Gastroesophageal sphincter (tissue), 4 donors: ENCODE measurements at regions not wholly inside any gene's neighbourhood (a gene's known extent, or its start where the extent isn't known, plus 50 kb on each side); places are given as distances from the start of the nearest gene placed in this dataset.

ENCODE experiments used
- ATAC-seq: fragments of 150-250 bp; one replicate; pipeline ENCODE4 v1.9.1; 2016; ENCODE audit warnings: mild to moderate bottlenecking, moderate library complexity
- H3K27ac ChIP-seq, 4 donors: fragments of 200-600 bp; sonication (generic) in 3 of 4; 1 replicate in 3 of 4; 2 replicates in 1 of 4; pipeline ENCODE4 v1.5.1; 2016 to 2019
- H3K27me3 ChIP-seq: fragments of 200-600 bp; sonication (generic); one replicate; pipeline ENCODE4 v1.5.1; 2019
- H3K36me3 ChIP-seq, 2 donors: fragments of 200-600 bp; sonication (generic); one replicate each; pipeline ENCODE4 v1.5.1; 2019; ENCODE audit warnings: control low read depth in 1 of 2
- H3K4me1 ChIP-seq, 3 donors: fragments of 200-600 bp; sonication (generic); 1 replicate in 2 of 3; 2 replicates in 1 of 3; pipeline ENCODE4 v1.5.1; 2016 to 2019; ENCODE audit warnings: control low read depth in 2 of 3
- H3K4me3 ChIP-seq, 2 donors: fragments of 200-600 bp; sonication (generic); one replicate each; pipeline ENCODE4 v1.5.1; 2019; ENCODE audit warnings: mild to moderate bottlenecking in 1 of 2, moderate library complexity in 1 of 2
- H3K9me3 ChIP-seq, 3 donors: fragments of 200-600 bp; sonication (generic); one replicate each; pipeline ENCODE4 v1.5.1; 2017 to 2019; ENCODE audit warnings: control low read depth in 2 of 3
- CTCF ChIP-seq, 4 experiments: fragments of 200-600 bp in 2 of 4; fragments of 450-650 bp in 2 of 4; sonication (generic) in 1 of 4; IDR thresholded peaks; one replicate each; pipeline ENCODE4 v1.5.1; 2017 to 2019; ENCODE audit warnings: antibody characterized with exemption in 4 of 4, mild to moderate bottlenecking in 2 of 4, moderate library complexity in 2 of 4
- EP300 ChIP-seq: sonication (generic); formaldehyde crosslinking; IDR thresholded peaks from one replicate; pipeline ENCODE4 v1.6.1; 2017; ENCODE audit warnings: antibody characterized with exemption, mild to moderate bottlenecking
- POLR2A ChIP-seq, 2 donors: fragments of 450-650 bp; IDR thresholded peaks; one replicate each; pipeline ENCODE4 v1.6.1; 2017; ENCODE audit warnings: antibody characterized with exemption in 2 of 2, mild to moderate bottlenecking in 2 of 2, moderate library complexity in 1 of 2
- POLR2AphosphoS5 ChIP-seq: sonication (generic); formaldehyde crosslinking; IDR thresholded peaks from one replicate; pipeline ENCODE4 v1.6.1; 2017; ENCODE audit warnings: antibody characterized with exemption
- WGBS, 2 donors: methylation state at CpG; one replicate each; pipeline ENCODE4 v1.1.5; 2018; ENCODE audit warnings: low coverage in 1 of 2; 5-methylcytosine and 5-hydroxymethylcytosine counted together

GRCh38 chr2:183404392-183404791 lies 280.1 kb downstream of the NUP35 start:
- H3K27ac ChIP-seq, result no peak overlapping the region
- H3K27me3 ChIP-seq, result no peaks in the 10 kb centered on the region
- TF ChIP-seq POLR2AphosphoS5 (no peak), CTCF (IDR thresholded peaks at IDR 0.05) (no peak), EP300 (no peak), POLR2A (IDR thresholded peaks at IDR 0.05) (no peak)
- no peaks in the 10 kb centered on the region for H3K36me3 ChIP-seq
- H3K9me3 ChIP-seq, result peaks cover 0 to 5% (median 0%) of the 10 kb centered on the region in 3 donors
- ATAC-seq, result no peak
- 83 to 95% methylated on average over 1 to 3 of the region's 7 CpGs for WGBS, 2 donors
- no peak overlapping the region for H3K4me3 ChIP-seq
- H3K4me1 ChIP-seq, result no peaks in the 10 kb centered on the region

- 0% methylated on average over 1 of the region's 1 CpG for WGBS, 2 donors
- peaks cover 0 to 5% (median 0%) of the 10 kb centered on the region in 3 donors for H3K9me3 ChIP-seq
- H3K27me3 ChIP-seq, result no peaks in the 10 kb centered on the region
Measured at GRCh38 chr2:183408562-183408961, 284.3 kb downstream of the NUP35 start.

GRCh38 chr2:183409662-183410061 lies 285.4 kb downstream of the NUP35 start:
- Histone ChIP-seq H3K27me3 (no peaks in the 10 kb centered on the region), H3K27ac (no peak overlapping the region), H3K36me3 (no peaks in the 10 kb centered on the region), H3K4me3 (no peak overlapping the region), H3K4me1 (no peaks in the 10 kb centered on the region), H3K9me3 (no peaks in the 10 kb centered on the region)
- ATAC-seq, result no peak
- TF ChIP-seq CTCF (IDR thresholded peaks at IDR 0.05) (no peak), POLR2AphosphoS5 (no peak), POLR2A (IDR thresholded peaks at IDR 0.05) (no peak), EP300 (no peak)

More at GRCh38 chr2:183408562-183408961, 284.3 kb downstream of the NUP35 start:
- H3K36me3 ChIP-seq, result no peaks in the 10 kb centered on the region
- no peak for TF ChIP-seq EP300
- no peak for TF ChIP-seq POLR2AphosphoS5
- no peak for TF ChIP-seq CTCF (IDR thresholded peaks at IDR 0.05)
- no peak for TF ChIP-seq POLR2A (IDR thresholded peaks at IDR 0.05)
- ATAC-seq, result no peak
- no peak overlapping the region for H3K27ac ChIP-seq
- H3K4me1 ChIP-seq, result no peaks in the 10 kb centered on the region
- no peak overlapping the region for H3K4me3 ChIP-seq

GRCh38 chr2:183416753-183417152 lies 292.5 kb downstream of the NUP35 start:
- no peak overlapping the region for H3K4me3 ChIP-seq
- no peaks in the 10 kb centered on the region for H3K4me1 ChIP-seq
- H3K27me3 ChIP-seq, result no peaks in the 10 kb centered on the region
- H3K27ac ChIP-seq, result no peak overlapping the region
- ATAC-seq, result no peak
- TF ChIP-seq POLR2AphosphoS5 (no peak), CTCF (IDR thresholded peaks at IDR 0.05) (no peak), EP300 (no peak), POLR2A (IDR thresholded peaks at IDR 0.05) (no peak)
- WGBS, 2 donors, result no CpG with 5 or more reads among the region's 4 CpGs
- H3K9me3 ChIP-seq, result no peaks in the 10 kb centered on the region
- no peaks in the 10 kb centered on the region for H3K36me3 ChIP-seq

GRCh38 chr2:183426825-183427224 lies 302.6 kb downstream of the NUP35 start:
- H3K27ac ChIP-seq, result no peak overlapping the region
- no peak overlapping the region for H3K4me3 ChIP-seq
- ATAC-seq, result no peak
- TF ChIP-seq POLR2A (IDR thresholded peaks at IDR 0.05) (no peak), CTCF (IDR thresholded peaks at IDR 0.05) (no peak), POLR2AphosphoS5 (no peak), EP300 (no peak)
- WGBS, 2 donors, result 53 to 89% methylated on average over 3 of the region's 3 CpGs
- H3K36me3 ChIP-seq, result no peaks in the 10 kb centered on the region
- no peaks in the 10 kb centered on the region for H3K4me1 ChIP-seq
- no peaks in the 10 kb centered on the region for H3K27me3 ChIP-seq
- H3K9me3 ChIP-seq, result peaks cover 0 to 10% (median 0%) of the 10 kb centered on the region in 3 donors
